Mucosa of gallbladder (tissue), 1 donor: ENCODE measurements at regions not wholly inside any gene's neighbourhood (a gene's known extent, or its start where the extent isn't known, plus 50 kb on each side); places are given as distances from the start of the nearest gene placed in this dataset.

ENCODE experiments used
- DNase-seq: peaks from one replicate; pipeline ENCODE4 v3.0.0-alpha.2; 2020; ENCODE audit warnings: low spot score
- donor health status: DM: no; HTN: no; CAD: no.

DNA sequence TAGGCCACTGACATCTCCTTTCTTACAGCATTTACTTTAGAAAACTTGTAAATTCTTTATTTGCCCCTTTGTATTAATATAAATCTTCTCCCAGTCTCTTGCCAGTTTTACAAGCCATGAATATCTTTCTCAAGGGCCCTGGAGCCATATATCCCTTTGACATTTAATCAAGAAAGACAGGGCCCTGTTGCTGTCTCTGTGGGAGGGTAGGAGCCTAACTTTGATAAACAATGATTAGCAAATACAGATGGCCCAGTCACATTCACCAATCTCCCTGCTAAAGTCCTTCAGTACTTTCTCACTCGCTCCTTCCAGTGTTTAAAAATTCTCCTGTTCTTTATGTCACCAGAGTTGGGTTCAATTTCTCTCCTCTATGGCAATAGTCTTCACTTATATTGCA, 479.8 kb upstream of the USP15 start:
- DNase-seq: no peak

GRCh38 chr12:61781021-61781581, 479.1 kb upstream of the USP15 start:
- DNase-seq: no peak

- DNase-seq: no peak
These were observed 463.4 kb upstream of the USP15 start for GRCh38 chr12:61796846-61797245.

DNA sequence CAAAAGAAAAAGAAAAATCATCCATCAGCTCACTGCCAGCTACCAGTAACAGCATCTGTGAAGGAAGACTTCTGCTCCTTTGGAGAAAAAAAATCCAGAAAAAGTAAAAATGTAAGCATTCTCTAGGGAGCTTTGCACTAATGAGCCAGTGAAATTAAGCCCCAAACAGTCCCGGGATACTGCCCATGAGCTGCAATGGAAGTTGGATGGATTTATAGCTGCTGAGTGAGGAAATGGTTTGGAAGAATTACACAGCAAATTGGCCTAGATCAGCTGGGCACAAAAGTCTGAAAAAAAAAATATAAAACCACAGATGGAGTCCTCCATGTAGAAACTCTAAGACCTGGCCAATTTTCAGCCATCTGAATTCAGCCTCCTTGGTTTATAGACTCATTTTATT, 462.9 kb upstream of the USP15 start:
- no peak for DNase-seq

DNA sequence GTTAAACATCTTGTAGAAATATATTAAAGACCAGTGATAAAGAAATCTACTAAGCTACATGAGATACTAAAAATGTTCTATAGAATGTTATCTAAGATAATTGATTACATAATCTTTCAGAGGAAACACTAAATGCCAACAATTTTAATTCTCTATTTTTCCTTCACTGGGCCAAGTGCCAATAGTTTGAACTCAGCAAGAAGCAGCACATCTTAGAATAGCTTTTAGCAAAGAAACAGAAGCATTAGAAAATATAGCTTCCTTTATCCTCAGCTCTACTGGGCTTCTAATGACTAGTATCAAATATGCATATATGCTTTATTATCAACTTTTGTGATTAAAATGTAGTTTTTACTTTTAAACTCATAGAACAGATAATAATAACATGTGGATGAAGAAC, 461.4 kb upstream of the USP15 start:
- no peak for DNase-seq

DNA sequence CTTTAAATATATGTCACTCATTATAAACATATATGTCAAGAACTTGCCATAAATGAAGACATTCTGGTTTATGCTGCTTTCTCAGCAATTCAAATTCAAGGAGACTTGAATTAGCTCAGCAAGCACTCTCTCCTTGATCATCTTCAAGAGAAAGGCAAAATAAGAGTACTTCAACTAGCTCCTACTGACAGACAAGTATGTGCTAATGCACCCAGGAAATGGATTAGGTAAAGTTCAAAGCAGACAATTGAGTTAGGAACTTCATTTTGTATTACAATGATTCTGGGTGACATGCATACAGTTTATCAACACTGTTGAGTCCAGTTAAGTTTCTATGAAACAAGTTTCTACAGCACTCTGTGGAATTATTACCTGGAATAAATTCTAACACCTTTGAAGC, 455.9 kb upstream of the USP15 start:
- DNase-seq: no peak

- no peak for DNase-seq
These were observed 451.3 kb upstream of the USP15 start for GRCh38 chr12:61808856-61809255.

DNA sequence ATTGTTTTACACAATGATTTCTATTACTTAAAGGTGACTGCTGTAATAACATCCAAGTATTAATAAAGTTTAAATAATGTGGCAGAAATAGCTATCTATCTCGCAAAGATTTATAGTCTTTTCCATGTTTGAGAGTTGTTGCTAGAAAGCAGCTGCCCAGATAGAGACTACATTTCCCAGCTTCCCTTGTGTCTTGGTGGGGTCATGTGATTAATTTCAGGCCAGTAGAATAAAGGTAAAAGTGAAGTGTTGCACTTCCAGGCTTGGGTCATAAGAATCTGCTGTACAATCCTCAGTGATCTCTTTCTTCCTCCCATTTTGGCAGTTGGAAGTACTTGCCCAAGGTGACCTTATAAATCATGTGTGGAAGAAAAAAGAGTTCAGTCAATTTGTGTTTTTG, 449.7 kb upstream of the USP15 start:
- no peak for DNase-seq

GRCh38 chr12:61821381-61821780, 438.8 kb upstream of the USP15 start:
- no peak for DNase-seq

- no peak for DNase-seq
These were observed 437.1 kb upstream of the USP15 start for GRCh38 chr12:61823102-61823501.

DNA sequence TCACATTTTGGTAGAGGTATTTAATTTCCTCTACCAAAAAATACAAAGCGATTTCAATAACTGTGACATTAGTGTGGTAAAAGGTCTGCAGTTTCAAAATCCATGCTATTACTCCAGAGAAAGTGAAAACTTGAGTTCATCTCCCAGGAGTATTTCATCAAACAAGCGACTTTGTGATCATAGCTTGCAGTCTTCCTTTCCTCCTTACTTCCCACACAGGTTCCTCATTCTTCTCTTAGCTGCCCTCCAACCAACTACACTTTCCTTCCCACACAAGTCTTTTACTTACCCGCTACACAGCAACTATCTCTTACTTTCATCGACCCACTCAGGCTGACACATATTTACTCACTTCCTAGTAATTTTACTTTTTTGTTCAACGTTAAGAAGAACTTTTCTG, 413.4 kb upstream of the USP15 start:
- DNase-seq: no peak

GRCh38 chr12:61848893-61849292, 411.3 kb upstream of the USP15 start:
- DNase-seq: no peak

- DNase-seq: no peak
These were observed 406.3 kb upstream of the USP15 start for GRCh38 chr12:61853945-61854344.

GRCh38 chr12:61854902-61855301, 405.3 kb upstream of the USP15 start:
- DNase-seq: no peak

- no peak for DNase-seq
These were observed 402.2 kb upstream of the USP15 start for GRCh38 chr12:61857968-61858367.

GRCh38 chr12:61860451-61860850, 399.8 kb upstream of the USP15 start:
- no peak for DNase-seq

- no peak for DNase-seq
These were observed 397.2 kb upstream of the USP15 start for GRCh38 chr12:61862986-61863385.

DNA sequence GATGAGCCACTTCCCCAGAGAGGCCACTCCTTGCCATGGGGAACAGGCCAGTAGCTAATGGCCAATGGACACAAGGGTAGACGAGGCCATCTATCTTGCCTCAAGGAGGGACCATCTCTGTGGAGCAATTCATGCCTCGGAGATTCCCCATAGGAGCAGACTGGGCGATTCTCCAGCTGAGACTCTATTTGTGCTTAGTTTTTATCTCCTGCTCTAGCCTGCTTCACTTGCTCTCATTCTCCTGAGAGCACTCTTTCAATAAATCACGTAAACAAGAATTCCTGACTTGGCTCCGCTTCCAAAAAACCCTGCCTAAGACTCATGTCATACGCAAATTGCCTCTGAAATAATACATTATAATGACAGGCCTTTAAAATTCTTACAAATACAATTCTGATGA, 396.4 kb upstream of the USP15 start:
- DNase-seq: no peak

- DNase-seq: no peak
These were observed 390.4 kb upstream of the USP15 start for GRCh38 chr12:61869796-61870195.

- DNase-seq: no peak
These were observed 389.3 kb upstream of the USP15 start for GRCh38 chr12:61870658-61871484.

DNA sequence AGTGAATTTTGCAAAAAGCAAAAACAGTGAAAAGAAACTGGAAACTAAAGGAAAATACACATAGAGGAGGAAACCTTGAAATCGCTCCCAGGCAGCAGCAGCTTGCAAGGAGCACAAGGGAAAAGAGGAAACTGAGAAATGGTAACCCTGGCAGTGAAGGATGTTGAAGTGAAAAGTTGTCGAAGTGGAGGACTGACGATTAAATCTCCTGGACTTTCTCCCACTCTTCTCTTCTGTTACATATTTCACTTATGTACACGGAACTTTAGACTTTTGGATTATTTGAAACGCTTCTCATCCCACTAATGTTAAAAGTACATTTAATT, 388.8 kb upstream of the USP15 start:
- DNase-seq: no peak

GRCh38 chr12:61879229-61879628, 381.0 kb upstream of the USP15 start:
- no peak for DNase-seq

DNA sequence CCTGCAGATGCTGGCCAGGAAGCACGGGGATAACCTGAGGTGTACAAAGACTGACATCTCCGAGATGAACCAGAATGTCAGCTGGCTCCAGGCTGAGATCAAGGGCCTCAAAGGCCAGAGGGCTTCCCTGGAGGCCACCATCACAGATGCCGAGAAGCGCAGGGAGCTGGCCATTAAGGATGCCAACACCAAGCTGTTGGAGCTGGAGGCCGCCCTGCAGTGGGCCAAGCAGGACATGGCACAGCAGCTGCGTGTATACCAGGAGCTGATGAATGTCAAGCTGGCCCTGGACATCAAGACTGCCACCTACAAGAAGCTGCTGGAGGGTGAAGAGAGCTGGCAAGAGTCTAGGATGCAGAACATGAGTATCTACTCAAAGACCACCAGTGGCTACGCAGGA, 380.0 kb upstream of the USP15 start:
- no peak for DNase-seq

DNA sequence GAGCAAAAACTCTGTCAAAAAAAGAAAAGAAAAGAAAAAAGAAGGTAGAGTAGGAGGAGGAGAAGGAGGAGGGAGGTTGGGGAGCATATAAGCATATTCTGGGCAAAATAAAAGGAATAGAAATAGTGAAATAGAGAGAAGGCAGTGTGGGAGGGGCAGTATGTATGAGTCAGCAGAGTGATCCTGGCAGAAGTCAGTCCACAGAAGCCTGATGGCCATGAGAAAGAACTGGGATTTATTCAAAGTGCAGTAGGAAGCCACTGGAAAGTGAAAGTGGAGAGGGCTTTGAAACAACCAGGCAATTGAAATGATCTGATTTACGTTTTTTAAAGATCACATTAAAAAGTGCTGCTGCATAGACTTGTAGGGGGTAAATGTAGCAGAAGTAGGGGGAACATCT, 368.6 kb upstream of the USP15 start:
- DNase-seq: no peak
